ENCODE measurements at regions not wholly inside any gene's neighbourhood (a gene's known extent, or its start where the extent isn't known, plus 50 kb on each side); places are given as distances from the start of the nearest gene placed in this dataset.

DNA sequence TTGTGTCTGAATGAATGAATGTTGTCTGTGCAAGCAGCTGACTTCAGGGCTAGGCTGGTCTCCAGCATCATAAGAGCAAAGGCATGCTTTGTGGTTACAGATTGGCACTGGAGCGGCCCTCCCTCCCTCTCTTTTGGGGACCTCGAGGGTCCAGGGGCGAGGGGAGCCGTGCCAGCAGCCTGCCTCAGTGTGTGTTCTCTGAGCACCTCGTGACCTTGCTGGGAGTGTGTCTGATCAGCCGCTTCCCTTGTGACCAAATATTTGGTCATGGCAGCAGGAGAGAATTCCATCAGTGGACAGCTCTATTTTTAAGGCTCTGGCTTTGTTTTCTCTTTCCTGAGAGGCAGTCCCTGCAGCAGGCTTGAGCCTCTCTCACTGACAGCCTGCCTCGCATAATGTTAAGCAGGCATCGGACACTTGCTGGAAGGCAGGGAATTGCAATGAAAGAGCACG is 329.7 kb downstream of the UQCRFS1 start:
- intact Hi-C loops (cut with DNase I) = loop anchor here in 1 of 2 donors (5.0 kb wide), 1 partner anchor 416 kb away; no protein-coding TSS in a partner anchor
- no peak overlapping the region for H3K27ac ChIP-seq
- no peaks in the 10 kb centered on the region for H3K36me3 ChIP-seq (replicated peaks in 1 of 2)
- no peak for TF ChIP-seq POLR2A (IDR thresholded peaks at IDR 0.05)
- TF ChIP-seq, protein P1, sequence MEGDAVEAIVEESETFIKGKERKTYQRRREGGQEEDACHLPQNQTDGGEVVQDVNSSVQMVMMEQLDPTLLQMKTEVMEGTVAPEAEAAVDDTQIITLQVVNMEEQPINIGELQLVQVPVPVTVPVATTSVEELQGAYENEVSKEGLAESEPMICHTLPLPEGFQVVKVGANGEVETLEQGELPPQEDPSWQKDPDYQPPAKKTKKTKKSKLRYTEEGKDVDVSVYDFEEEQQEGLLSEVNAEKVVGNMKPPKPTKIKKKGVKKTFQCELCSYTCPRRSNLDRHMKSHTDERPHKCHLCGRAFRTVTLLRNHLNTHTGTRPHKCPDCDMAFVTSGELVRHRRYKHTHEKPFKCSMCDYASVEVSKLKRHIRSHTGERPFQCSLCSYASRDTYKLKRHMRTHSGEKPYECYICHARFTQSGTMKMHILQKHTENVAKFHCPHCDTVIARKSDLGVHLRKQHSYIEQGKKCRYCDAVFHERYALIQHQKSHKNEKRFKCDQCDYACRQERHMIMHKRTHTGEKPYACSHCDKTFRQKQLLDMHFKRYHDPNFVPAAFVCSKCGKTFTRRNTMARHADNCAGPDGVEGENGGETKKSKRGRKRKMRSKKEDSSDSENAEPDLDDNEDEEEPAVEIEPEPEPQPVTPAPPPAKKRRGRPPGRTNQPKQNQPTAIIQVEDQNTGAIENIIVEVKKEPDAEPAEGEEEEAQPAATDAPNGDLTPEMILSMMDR (IDR thresholded peaks at IDR 0.05) = no peak
- H3K27me3 ChIP-seq = peaks cover 5% of the 10 kb centered on the region
- 41 to 60% (median 50%) methylated on average over 2 to 9 of the region's 9 CpGs for WGBS, 4 donors
- no peak overlapping the region for H3K4me3 ChIP-seq
- H3K9me3 ChIP-seq (replicated peaks in 1 of 3) = no peaks in the 10 kb centered on the region
- no peak for DNase-seq
- no peaks in the 10 kb centered on the region for H3K4me1 ChIP-seq (replicated peaks in 1 of 2)

DNA sequence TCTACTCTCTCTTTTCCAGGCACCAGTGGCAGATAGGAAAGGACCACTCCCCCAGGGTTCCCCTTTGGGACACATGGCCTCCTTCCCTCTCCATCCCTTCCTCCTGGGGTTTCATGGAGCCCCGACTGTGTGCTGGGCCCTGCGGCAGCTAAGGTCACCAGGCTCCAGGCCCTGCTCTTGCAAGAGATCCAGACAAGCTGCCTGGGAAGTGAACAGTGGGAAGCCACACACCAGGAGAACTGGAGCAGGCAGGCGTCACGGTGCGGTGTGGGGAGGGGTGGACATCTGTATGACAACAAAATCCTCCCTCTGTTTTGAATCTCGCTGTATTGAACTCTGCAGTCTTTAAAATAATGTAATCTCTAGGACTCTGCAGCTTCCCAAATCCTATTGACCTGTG is 330.1 kb downstream of the UQCRFS1 start:
- Histone ChIP-seq H3K27ac (no peak overlapping the region), H3K27me3 (peaks cover 5% of the 10 kb centered on the region), H3K4me1 (replicated peaks in 1 of 2) (no peaks in the 10 kb centered on the region), H3K4me3 (no peak overlapping the region), H3K36me3 (replicated peaks in 1 of 2) (no peaks in the 10 kb centered on the region), H3K9me3 (replicated peaks in 1 of 3) (no peaks in the 10 kb centered on the region)
- TF ChIP-seq, protein P1 (IDR thresholded peaks at IDR 0.05) = no peak
- no peak for TF ChIP-seq POLR2A (IDR thresholded peaks at IDR 0.05)
- DNase-seq = no peak
- intact Hi-C loops (cut with DNase I) = loop anchor here in 1 of 2 donors (5.0 kb wide), 1 partner anchor 416 kb away; no protein-coding TSS in a partner anchor
- 53 to 65% (median 56%) methylated on average over 4 to 6 of the region's 6 CpGs for whole genome bisulfite sequencing, 4 donors

GRCh38 chr19:28881616-28882015 is 331.3 kb downstream of the UQCRFS1 start:
- 52 to 62% (median 57%) methylated on average over 8 of the region's 8 CpGs for WGBS, 4 donors
- intact Hi-C loops (cut with DNase I) = loop anchor here in 1 of 2 donors (5.0 kb wide), 1 partner anchor 414 kb away; no protein-coding TSS in a partner anchor
- H3K27me3 ChIP-seq = peaks cover 2% of the 10 kb centered on the region
- TF ChIP-seq POLR2A (IDR thresholded peaks at IDR 0.05) = no peak
- TF ChIP-seq, protein P1 (IDR thresholded peaks at IDR 0.05) = no peak
- no peak for DNase-seq
- H3K27ac ChIP-seq = no peak overlapping the region
- H3K9me3 ChIP-seq (replicated peaks in 1 of 3) = no peaks in the 10 kb centered on the region
- H3K4me1 ChIP-seq (replicated peaks in 1 of 2) = no peaks in the 10 kb centered on the region
- no peak overlapping the region for H3K4me3 ChIP-seq
- H3K36me3 ChIP-seq (replicated peaks in 1 of 2) = no peaks in the 10 kb centered on the region

- no peak for TF ChIP-seq POLR2A (IDR thresholded peaks at IDR 0.05)
- TF ChIP-seq, protein P1 (IDR thresholded peaks at IDR 0.05) = no peak
- intact Hi-C loops (cut with DNase I) = loop anchor here in 1 of 2 donors (5.0 kb wide), 1 partner anchor 414 kb away; no protein-coding TSS in a partner anchor
- H3K36me3 ChIP-seq (replicated peaks in 1 of 2) = no peaks in the 10 kb centered on the region
- no peaks in the 10 kb centered on the region for H3K9me3 ChIP-seq (replicated peaks in 1 of 3)
- H3K27me3 ChIP-seq = no peaks in the 10 kb centered on the region
- H3K4me3 ChIP-seq = no peak overlapping the region
- no peak overlapping the region for H3K27ac ChIP-seq
- H3K4me1 ChIP-seq (replicated peaks in 1 of 2) = no peaks in the 10 kb centered on the region
- 54 to 70% (median 60%) methylated on average over 9 to 10 of the region's 10 CpGs for WGBS, 4 donors
- no peak for DNase-seq
These were observed 332.1 kb downstream of the UQCRFS1 start for GRCh38 chr19:28880735-28881401.
